Right renal pelvis (tissue), 4 donors: ENCODE measurements at regions not wholly inside any gene's neighbourhood (a gene's known extent, or its start where the extent isn't known, plus 50 kb on each side); places are given as distances from the start of the nearest gene placed in this dataset.

Source experiments
- DNase-seq, 4 donors: peaks; one replicate each; pipeline ENCODE4 v3.0.0-alpha.2; 2013; ENCODE audit warnings: low read depth in 4 of 4, low spot score in 3 of 4, missing footprints in 1 of 4

DNA sequence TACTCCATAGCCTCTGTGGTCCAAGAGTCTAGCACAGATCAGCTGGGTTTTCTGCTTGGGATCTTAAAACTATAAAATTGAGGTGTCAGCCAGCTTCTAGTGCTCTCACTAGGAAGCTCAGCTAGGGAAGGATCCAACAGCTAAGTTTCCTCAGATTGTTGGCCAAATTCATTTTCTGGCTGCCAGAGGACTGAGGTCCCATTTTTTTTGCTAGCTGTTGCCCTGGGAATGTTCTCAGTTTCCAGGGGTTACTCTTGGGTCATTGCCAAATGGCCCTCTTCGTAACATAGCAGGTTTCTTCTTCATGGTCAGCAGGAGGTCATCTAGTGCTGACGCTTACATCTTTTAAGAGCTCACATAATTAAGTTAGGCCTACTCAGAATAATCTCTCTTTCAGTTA lies 2178.2 kb downstream of the ARAP2 start:
- DNase-seq: no peak

DNA sequence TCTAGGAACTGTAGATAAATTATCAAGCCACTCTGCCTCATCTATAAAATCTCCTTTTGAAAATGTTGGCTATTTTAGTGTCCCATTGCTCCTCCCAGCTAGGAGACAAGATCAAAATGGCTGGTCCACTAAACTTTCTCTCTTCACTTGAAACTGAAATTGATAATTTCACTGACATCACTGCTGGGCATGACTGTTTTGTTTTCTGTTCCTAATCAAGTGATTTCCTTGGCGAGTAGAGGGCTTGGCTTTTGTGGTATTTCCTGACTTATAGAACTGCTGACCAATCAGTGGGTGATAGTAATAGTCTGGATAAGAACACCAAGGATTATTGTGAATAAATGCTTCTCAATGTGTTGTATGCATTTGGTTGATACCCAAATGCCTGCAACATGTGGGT lies 2152.9 kb downstream of the ARAP2 start:
- DNase-seq: no peak

DNA sequence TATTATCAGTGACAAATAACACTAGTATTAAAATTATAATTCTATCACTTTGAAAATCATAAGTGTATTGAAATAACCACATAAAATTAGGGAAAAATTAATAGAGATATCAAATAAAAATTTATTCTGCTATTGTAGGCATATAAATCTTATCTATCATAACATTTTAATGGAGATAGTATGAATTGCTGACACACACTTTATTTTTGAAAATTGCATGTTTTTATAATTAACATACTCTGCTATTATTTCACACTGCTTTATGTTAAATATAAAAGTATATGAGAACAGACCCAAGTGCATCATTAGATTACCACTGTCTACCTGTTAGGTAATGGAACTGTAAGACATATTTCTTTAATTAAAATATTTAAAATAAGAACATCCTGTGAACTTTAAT lies 2150.2 kb downstream of the ARAP2 start:
- no peak for DNase-seq

DNA sequence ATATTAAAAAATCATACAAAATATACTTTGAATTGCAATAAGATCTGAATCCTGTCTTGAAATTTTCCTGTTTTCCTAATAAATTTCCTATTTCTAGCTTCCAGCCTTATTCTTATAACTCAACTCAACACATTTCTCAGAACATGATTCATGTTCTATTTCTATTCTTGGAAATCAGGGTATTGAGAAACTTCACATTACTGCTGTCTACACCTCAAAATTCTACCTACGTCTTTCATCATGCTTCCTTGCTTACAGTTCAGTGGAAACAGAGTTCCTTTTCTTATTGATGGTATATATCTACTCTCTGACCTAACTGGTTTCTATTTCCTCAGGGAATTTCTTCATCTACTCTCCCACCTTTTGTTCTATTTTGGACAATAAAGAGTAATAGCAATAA lies 2139.0 kb downstream of the ARAP2 start:
- no peak for DNase-seq

DNA sequence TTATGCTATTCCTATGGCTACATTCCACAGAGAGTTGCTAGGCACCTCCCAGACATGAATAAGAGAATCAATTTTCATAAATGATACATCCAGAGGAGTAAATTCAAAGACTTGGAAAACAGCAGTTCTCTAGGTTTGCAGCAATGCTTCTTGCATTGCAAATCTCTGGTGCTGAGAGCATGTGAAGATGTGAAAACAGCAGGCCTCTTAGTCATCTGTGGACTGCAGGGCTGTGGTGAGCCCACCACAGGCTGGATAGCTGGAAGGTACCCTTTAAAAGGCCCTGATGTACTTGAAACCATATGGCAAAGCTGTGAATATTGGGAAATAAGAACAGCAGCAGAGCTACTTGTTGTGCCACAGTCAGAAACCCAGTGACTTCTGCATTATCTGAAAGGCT lies 2135.9 kb downstream of the ARAP2 start:
- no peak for DNase-seq

DNA sequence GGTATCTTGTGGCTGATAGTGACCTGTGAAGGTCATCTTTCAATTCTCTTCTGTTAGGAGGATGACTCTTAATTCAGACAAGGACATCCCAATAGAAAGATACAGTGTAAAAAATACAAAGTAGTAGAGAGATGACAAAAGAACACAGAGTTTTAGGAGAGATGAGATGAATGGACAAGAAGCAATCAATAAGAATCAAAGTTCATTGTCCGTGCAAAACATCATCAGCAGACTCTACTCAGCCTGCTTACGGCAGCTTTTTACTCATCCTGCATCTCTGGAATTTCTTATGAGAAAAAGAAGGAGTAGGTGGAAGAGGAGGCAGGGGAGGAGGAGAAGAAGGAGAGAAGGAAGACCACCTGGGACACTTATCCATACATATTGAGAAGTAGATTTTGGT lies 2131.7 kb downstream of the ARAP2 start:
- DNase-seq: no peak

DNA sequence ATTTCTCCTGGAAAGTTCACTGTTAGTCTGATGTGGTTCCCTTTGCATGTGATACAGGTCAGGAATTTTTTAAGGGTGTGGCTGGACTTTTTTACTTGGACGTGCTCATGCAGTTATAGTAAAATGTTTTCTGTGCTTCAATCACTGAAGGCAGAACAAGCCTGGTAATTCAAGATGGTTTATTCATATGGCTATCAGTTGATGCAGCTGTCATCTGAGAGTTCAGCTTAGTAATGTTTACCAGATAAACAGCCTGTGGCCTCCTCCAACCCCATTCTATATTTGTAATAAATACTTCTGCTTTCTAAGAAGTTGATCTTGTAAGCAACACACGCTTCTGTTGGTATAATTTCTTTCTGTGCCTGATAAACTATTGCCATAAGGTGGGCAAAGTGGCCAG lies 2105.9 kb downstream of the ARAP2 start:
- DNase-seq: no peak

DNA sequence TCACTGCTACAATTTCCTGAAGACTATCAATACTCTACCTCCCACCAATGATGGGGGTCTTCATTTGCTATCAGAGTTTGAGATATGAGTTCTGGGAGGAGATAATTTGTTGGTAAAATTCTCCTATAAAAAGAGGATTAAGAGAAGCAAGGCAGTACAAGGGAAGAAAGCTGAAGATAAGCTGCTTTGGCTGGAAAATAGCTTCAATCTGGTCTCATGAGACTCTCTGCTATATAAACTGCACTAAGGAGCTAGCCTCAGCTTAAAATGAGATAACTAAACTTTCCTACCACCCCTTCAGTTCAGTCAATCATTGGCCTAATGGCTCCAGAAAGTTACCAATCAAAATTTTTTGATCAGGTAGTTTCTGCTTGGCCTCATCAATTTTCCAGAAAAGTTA lies 2105.0 kb downstream of the ARAP2 start:
- DNase-seq: no peak

DNA sequence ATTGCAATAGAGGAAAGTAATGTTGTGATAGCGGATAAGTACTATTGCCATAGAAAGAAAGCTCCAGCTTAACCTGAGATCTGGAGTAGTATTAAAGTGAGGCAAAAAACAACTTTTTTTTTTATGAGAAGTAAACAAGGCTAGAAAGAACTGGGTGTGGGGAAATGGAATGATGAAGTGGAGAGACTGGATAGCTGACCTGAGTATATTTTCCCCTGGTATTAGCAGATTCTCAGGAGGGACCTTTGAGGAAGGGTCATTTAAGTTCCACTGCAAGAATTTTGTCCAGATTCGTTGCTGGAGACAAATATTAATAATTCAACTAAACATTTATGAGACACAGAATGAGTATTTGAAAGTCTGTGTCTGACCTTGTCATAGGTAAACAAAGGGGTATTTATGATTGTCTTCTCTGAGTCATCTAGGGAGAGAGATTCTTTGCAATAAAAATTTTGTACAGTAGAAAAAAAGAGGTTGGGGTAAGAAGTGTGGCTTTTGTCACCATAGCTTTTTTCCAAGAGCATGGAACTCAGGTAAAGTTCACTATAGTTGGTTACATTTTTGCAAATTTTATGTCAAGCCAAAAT lies 2095.9 kb downstream of the ARAP2 start:
- DNase-seq: no peak

DNA sequence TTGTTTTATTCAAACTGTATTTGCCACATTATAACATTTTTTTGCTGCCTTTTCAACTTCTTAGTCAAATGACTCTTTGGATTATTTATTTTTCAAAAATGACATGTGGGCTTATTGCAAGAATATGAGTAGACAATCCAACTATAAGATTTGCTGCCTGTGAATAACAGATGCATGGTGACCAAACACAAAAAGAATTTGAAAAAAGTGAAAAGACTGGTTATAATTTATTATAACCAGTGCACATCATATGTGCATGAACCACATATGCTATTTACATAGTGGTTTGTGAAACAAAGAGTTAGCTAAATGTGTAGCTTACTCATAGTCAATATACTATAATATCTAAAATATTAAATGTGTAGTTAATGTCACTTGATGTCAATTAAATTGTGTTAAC lies 2086.8 kb downstream of the ARAP2 start:
- DNase-seq: no peak

DNA sequence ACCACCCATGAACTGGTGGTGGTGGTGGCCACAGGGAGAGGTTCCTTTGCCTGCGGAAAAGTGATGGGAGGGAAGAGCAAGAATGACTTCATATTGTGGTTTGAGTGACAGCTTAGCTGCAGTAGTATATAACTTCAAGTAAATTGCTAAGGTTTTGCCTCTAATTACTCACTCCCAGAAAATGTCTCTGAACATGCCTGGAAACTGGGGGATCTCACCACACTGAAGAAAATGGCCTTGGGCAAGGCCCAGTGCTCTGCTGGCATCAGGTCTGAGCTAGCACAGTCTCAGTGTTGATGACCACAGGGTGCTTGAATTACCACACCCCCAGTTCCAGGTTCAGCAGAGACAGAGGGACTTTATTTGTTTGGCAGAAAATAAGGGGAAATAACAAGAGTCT lies 2085.4 kb downstream of the ARAP2 start:
- DNase-seq: no peak

DNA sequence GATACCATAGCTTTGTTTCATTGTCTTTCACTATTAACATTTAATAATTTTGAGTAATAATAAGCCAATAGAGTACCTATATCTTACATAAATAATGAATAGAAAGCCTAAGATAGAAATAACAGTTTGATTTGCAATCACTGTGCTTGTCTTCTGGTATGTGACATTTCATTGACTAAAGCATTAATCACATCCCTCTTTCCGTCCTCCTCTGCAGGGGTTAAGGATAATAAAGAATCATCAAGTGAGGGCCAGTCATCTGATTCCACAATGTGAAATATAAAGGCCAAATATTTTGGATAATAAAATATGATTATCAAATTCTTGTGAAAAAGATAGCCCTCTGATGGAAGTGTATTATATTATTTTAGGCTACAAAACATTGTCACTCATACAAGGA lies 2073.4 kb downstream of the ARAP2 start:
- no peak for DNase-seq

DNA sequence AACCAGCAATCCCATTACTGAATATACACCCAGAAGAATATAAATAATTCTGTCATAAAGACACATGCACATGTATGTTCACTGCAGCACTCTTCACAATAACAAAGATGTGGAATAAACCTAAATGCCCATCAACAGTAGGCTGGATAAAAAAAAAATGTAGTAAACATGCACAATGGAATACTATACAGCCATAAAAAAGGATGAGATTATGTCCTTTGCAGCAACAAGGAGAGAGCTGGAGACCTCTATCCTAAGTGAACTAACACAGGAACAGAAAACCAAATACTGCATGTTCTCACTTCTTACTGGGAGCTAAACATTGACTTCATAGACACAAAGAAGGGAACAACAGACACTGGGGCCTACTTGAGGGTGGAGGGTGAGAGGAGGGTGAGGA lies 2067.7 kb downstream of the ARAP2 start:
- no peak for DNase-seq

DNA sequence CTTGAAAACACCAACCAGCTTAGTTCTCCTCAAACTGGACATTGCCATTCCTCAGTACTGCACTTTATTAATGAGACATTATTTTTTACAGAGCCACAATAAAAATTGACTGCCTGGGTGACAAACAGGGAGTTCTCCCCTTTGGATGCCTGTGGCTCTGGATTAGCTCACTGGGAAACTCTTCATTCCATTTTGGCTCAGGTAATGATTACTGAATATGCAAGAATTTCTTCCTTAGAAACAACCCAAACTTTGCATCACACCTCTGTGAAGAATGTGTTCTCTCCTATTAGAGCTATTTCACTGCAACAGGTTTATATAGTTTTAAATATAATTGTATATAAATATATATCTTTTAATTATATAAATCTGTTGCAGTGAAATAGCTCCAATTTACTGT lies 2065.8 kb downstream of the ARAP2 start:
- DNase-seq: no peak

DNA sequence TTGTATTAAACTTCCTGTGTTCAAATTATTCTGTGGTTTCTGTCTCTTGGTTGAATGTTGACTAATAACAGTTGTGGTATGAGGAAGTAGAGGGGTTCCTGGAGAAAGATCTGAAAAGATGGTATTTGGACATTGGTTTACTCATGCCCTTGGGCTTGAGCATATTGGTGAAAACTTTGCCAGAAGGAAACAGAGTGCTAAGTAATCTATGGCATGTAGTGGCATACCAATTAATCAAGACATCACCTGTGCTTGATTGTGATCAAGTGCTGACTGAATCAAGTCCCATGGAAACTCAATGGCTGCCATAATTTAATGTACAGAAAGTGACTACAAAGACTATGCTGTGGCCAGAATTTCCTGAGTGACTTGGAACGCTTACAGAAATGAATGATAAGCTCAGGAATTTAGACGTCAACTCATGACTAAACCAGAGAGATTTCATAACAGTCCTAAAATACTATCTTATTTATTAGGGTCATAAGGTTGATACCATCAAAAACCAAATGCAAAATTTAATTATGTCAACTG lies 2062.9 kb downstream of the ARAP2 start:
- DNase-seq: no peak

DNA sequence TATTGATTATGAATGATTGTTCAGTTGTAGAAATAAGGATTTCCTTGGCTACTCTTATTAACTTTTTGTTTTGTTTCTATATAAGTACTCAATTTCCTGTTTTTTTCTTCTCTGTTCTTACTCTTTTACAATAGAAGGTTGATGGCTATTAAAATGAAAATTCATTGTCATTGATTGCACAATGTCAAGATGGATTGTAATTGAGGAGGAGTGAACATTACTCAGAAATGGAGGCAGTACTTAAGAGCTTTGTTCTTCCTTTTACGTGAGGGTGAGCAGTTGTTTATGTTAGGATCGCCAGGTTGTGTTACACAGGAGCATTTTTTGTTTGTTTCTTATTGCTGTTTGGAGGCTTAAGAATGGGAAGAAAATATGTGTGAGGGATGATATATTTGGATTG lies 2062.4 kb downstream of the ARAP2 start:
- no peak for DNase-seq

DNA sequence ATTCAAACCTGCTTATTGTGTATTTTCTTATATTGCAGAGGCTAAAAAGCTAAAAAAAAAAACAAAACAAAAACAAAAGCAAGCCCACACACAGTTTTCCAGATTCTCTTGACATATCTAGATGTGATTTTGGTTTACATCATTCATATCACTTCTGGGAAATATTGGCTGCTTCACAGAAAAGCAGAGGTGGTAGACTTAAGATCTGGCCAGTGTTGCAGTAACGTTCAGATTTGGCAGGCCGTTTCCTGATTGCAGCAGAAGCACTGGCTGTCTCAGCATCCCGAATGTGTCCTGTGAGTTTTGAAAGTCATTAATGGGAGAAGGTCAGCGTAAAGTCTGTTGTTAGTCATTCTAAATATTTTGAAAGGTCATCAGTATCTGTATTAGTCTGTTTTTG lies 2062.0 kb downstream of the ARAP2 start:
- DNase-seq: no peak

DNA sequence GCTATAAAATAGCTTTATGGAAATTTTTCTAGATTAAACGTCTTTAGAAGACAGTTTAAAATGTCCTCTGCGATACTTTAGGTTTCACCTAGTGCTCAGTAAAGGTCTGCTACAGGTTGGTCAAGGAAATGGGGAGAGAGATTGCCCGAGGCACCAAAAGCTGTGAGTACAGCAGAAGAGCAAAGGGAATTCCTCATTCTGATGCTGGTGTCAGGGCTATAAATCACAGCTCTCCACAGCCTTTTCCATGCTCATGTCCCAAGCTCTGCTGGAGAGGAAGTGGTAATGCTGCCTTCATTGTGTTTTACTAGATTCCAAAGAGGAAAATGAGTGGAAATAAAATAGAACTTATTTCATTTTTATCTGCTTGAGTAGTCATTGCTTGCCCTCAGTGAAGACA lies 2060.4 kb downstream of the ARAP2 start:
- DNase-seq: no peak

DNA sequence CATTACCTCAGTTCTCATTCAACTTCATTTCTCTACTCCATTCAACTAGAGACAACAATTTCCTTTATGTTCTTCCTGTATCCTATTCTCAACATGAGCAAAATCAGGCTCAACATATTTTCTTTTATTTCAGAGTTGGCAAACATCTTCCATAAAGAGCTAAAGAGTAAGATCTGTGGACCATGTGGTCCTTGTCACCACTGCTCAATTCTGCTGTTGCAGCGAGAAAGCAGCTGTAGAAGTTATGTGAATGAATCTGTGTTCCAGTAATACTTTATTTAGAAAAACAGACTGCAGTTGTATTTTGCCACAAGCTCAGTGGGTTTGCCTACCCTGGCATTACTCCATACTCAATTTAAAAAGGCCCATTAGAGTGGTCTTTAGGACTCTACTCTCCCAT lies 2057.3 kb downstream of the ARAP2 start:
- DNase-seq: no peak

DNA sequence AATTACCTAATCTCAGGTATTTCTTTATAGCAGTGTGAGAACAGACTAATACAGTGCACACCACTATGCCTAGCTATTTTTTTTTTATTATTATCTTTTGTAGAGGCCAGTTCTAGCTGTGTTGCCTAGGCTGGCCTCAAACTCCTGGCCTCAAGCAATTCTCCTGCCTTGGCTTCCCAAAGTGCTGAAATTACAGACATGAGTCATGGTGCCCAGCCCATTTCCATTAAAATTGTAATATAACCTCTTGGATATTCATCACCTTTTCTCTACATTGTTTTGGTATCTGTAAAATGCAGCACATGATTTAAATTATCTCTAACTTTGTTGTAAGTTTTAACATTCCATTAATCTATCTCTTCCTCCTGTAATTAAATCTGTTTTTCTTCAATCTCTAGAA lies 2052.9 kb downstream of the ARAP2 start:
- no peak for DNase-seq

DNA sequence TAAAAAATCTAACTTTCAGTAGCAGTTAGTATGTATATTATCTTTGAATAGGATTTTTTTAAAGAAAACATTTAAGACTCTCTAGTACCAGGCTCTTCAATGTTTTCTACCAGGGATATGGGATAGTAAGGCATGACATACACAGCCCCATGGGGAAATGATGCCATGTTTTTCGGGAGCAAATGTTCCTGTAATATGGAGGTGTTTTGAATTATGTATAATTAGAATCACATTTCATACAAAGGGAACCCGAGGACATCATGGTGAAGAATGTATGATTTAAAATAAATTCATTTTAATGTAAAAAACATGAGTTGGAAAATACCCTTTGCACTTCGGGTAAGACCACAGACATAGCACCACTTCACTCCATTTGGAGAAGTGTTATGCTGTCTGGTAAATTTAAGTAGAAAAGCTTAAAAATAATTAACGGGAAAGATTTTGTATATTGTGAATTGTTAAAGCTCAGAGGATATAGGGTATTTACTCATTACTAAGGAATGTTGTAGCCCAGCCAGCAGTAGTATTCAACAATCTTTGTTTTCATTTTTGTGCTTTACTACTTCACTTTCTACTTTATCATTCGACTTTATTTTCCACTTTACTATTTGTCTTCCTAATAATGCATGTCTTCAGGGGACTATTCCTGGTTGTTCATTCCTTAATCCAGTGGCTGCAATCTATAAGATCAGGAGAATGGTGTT lies 2050.7 kb downstream of the ARAP2 start:
- DNase-seq: no peak

DNA sequence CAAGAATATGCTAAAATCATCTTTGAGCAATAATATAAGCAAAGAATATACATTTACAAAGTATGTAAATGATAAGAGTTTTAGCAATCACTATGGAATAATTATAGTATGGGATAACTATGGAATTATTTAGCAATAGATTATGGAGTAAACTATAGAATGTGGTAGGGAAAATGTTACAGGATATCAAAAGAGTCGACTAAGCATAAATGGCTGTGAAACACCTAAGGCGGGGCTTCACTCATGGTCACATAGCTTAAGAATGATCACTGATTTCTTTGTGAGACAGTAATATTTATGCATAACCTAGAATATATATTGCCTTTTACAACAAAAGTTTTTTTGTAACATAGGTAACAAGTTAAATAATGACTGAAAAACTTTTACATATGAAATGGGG lies 2049.7 kb downstream of the ARAP2 start:
- no peak for DNase-seq

DNA sequence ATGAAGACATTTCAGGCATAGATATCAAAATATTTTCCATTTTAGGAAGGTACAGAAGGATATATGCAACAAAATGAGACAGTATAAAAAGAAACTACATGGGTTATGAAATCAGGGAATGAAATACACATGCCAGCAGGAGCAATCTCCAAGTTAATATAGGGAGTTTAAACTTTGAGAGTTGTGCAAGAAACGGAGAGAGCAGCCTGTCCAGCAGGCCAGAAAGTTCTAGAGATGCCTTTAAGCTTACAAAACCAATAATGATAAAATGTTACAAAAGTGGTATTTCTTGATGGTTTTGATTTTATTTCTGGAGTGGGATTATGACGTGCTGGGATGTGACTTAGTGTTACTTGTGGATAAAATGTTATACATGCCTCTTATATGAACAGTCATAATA lies 2047.9 kb downstream of the ARAP2 start:
- no peak for DNase-seq
